ENCODE measurements at regions not wholly inside any gene's neighbourhood (a gene's known extent, or its start where the extent isn't known, plus 50 kb on each side); places are given as distances from the start of the nearest gene placed in this dataset.

GRCh38 chr4:116870686-116871085 is 214.7 kb downstream of the TRAM1L1 start:
- no peak for DNase-seq

- no peak for DNase-seq
These were observed 219.3 kb downstream of the TRAM1L1 start for GRCh38 chr4:116866106-116866505.

GRCh38 chr4:116862592-116862991 is 222.8 kb downstream of the TRAM1L1 start:
- DNase-seq, result no peak

- DNase-seq, result no peak
These were observed 224.5 kb downstream of the TRAM1L1 start for GRCh38 chr4:116860891-116861290.

GRCh38 chr4:116849620-116850019 is 235.8 kb downstream of the TRAM1L1 start:
- no peak for DNase-seq

GRCh38 chr4:116847616-116848015 is 237.8 kb downstream of the TRAM1L1 start:
- no peak for DNase-seq

- no peak for DNase-seq
These were observed 245.6 kb downstream of the TRAM1L1 start for GRCh38 chr4:116839826-116840225.

GRCh38 chr4:116838609-116839008 is 246.8 kb downstream of the TRAM1L1 start:
- DNase-seq, result no peak

- DNase-seq, result no peak
These were observed 256.2 kb downstream of the TRAM1L1 start for GRCh38 chr4:116829187-116829586.

GRCh38 chr4:116824172-116824571 is 261.2 kb downstream of the TRAM1L1 start:
- no peak for DNase-seq

GRCh38 chr4:116811730-116812129 is 273.6 kb downstream of the TRAM1L1 start:
- DNase-seq, result no peak

- no peak for DNase-seq
These were observed 289.4 kb downstream of the TRAM1L1 start for GRCh38 chr4:116796022-116796421.

GRCh38 chr4:116788723-116789122 is 296.7 kb downstream of the TRAM1L1 start:
- DNase-seq, result no peak

GRCh38 chr4:116755051-116755450 is 330.3 kb downstream of the TRAM1L1 start:
- no peak for DNase-seq

GRCh38 chr4:116752027-116752426 is 333.3 kb downstream of the TRAM1L1 start:
- no peak for DNase-seq

GRCh38 chr4:116736756-116737155 is 348.6 kb downstream of the TRAM1L1 start:
- DNase-seq, result no peak

GRCh38 chr4:116734178-116734577 is 351.2 kb downstream of the TRAM1L1 start:
- no peak for DNase-seq

- peak; percentile 90 for DNase-seq
These were observed 352.0 kb downstream of the TRAM1L1 start for GRCh38 chr4:116733370-116733769.

- DNase-seq, result no peak
These were observed 358.9 kb downstream of the TRAM1L1 start for GRCh38 chr4:116726523-116726922.

GRCh38 chr4:116724249-116724648 is 361.1 kb downstream of the TRAM1L1 start:
- no peak for DNase-seq

GRCh38 chr4:116705466-116705865 is 379.9 kb downstream of the TRAM1L1 start:
- DNase-seq, result no peak

GRCh38 chr4:116702949-116703348 is 382.4 kb downstream of the TRAM1L1 start:
- peak; percentile 35 for DNase-seq

- no peak for DNase-seq
These were observed 396.8 kb downstream of the TRAM1L1 start for GRCh38 chr4:116688536-116688935.

- peak; percentile 6 for DNase-seq
These were observed 417.2 kb downstream of the TRAM1L1 start for GRCh38 chr4:116668190-116668589.

GRCh38 chr4:116665716-116666115 is 419.7 kb downstream of the TRAM1L1 start:
- no peak for DNase-seq

- DNase-seq, result no peak
These were observed 421.2 kb downstream of the TRAM1L1 start for GRCh38 chr4:116664198-116664597.
